ENCODE measurements at regions not wholly inside any gene's neighbourhood (a gene's known extent, or its start where the extent isn't known, plus 50 kb on each side); places are given as distances from the start of the nearest gene placed in this dataset.

- WGBS (ENCODE audit: insufficient coverage), result 100% methylated on average over 2 of the region's 3 CpGs
- H3K27me3 ChIP-seq (ENCODE audit: control insufficient read depth, insufficient read depth, low read length), result no peaks in the 10 kb centered on the region
- DNase-seq (ENCODE audit: low read depth in 4 of 6, low spot score in 6 of 6), result no peak
- H3K4me3 ChIP-seq (ENCODE audit: low read depth, low read length), result no peak overlapping the region
- H3K36me3 ChIP-seq (ENCODE audit: control insufficient read depth, insufficient read depth, low read length), result no peaks in the 10 kb centered on the region
- H3K4me1 ChIP-seq (ENCODE audit: control insufficient read depth, insufficient read depth, low read length), result no peaks in the 10 kb centered on the region
- H3K9me3 ChIP-seq (ENCODE audit: control insufficient read depth, insufficient read depth, low read length), result no peaks in the 10 kb centered on the region
- H3K27ac ChIP-seq (ENCODE audit: low read depth, low read length), result no peak overlapping the region
These were observed 122.5 kb downstream of the CCER1 start for GRCh38 chr12:90832427-90832826.

- no peaks in the 10 kb centered on the region for H3K4me1 ChIP-seq (ENCODE audit: control insufficient read depth, insufficient read depth, low read length)
- no CpG with 5 or more reads among the region's 1 CpG for WGBS (ENCODE audit: insufficient coverage)
- H3K27ac ChIP-seq (ENCODE audit: low read depth, low read length), result no peak overlapping the region
- H3K36me3 ChIP-seq (ENCODE audit: control insufficient read depth, insufficient read depth, low read length), result no peaks in the 10 kb centered on the region
- H3K27me3 ChIP-seq (ENCODE audit: control insufficient read depth, insufficient read depth, low read length), result no peaks in the 10 kb centered on the region
- H3K4me3 ChIP-seq (ENCODE audit: low read depth, low read length), result no peak overlapping the region
- DNase-seq (ENCODE audit: low read depth in 4 of 6, low spot score in 6 of 6), result no peak
- H3K9me3 ChIP-seq (ENCODE audit: control insufficient read depth, insufficient read depth, low read length), result no peaks in the 10 kb centered on the region
These were observed 123.3 kb downstream of the CCER1 start for GRCh38 chr12:90831712-90832111.

- Histone ChIP-seq H3K36me3 (ENCODE audit: control insufficient read depth, insufficient read depth, low read length) (no peaks in the 10 kb centered on the region), H3K4me3 (ENCODE audit: low read depth, low read length) (no peak overlapping the region), H3K27ac (ENCODE audit: low read depth, low read length) (no peak overlapping the region), H3K9me3 (ENCODE audit: control insufficient read depth, insufficient read depth, low read length) (no peaks in the 10 kb centered on the region), H3K4me1 (ENCODE audit: control insufficient read depth, insufficient read depth, low read length) (no peaks in the 10 kb centered on the region), H3K27me3 (ENCODE audit: control insufficient read depth, insufficient read depth, low read length) (no peaks in the 10 kb centered on the region)
- DNase-seq (ENCODE audit: low read depth in 4 of 6, low spot score in 6 of 6), result no peak
- no CpG with 5 or more reads among the region's 1 CpG for WGBS (ENCODE audit: insufficient coverage)
These were observed 125.9 kb downstream of the CCER1 start for GRCh38 chr12:90829044-90829443.

GRCh38 chr12:90828621-90829020 is 126.4 kb downstream of the CCER1 start:
- Histone ChIP-seq H3K4me1 (ENCODE audit: control insufficient read depth, insufficient read depth, low read length) (no peaks in the 10 kb centered on the region), H3K27ac (ENCODE audit: low read depth, low read length) (no peak overlapping the region), H3K27me3 (ENCODE audit: control insufficient read depth, insufficient read depth, low read length) (no peaks in the 10 kb centered on the region), H3K9me3 (ENCODE audit: control insufficient read depth, insufficient read depth, low read length) (no peaks in the 10 kb centered on the region), H3K4me3 (ENCODE audit: low read depth, low read length) (no peak overlapping the region), H3K36me3 (ENCODE audit: control insufficient read depth, insufficient read depth, low read length) (no peaks in the 10 kb centered on the region)
- DNase-seq (ENCODE audit: low read depth in 4 of 6, low spot score in 6 of 6), result no peak
- no CpG with 5 or more reads among the region's 2 CpGs for WGBS (ENCODE audit: insufficient coverage)

GRCh38 chr12:90827567-90827966 is 127.4 kb downstream of the CCER1 start:
- no peak for DNase-seq (ENCODE audit: low read depth in 4 of 6, low spot score in 6 of 6)
- Histone ChIP-seq H3K4me1 (ENCODE audit: control insufficient read depth, insufficient read depth, low read length) (no peaks in the 10 kb centered on the region), H3K4me3 (ENCODE audit: low read depth, low read length) (no peak overlapping the region), H3K27me3 (ENCODE audit: control insufficient read depth, insufficient read depth, low read length) (no peaks in the 10 kb centered on the region), H3K27ac (ENCODE audit: low read depth, low read length) (no peak overlapping the region), H3K36me3 (ENCODE audit: control insufficient read depth, insufficient read depth, low read length) (no peaks in the 10 kb centered on the region), H3K9me3 (ENCODE audit: control insufficient read depth, insufficient read depth, low read length) (no peaks in the 10 kb centered on the region)

- H3K27ac ChIP-seq (ENCODE audit: low read depth, low read length), result no peak overlapping the region
- H3K36me3 ChIP-seq (ENCODE audit: control insufficient read depth, insufficient read depth, low read length), result no peaks in the 10 kb centered on the region
- DNase-seq (ENCODE audit: low read depth in 4 of 6, low spot score in 6 of 6), result peak in 3 of 6 donors; percentile 6 to 70 (median 17)
- H3K4me3 ChIP-seq (ENCODE audit: low read depth, low read length), result no peak overlapping the region
- H3K27me3 ChIP-seq (ENCODE audit: control insufficient read depth, insufficient read depth, low read length), result no peaks in the 10 kb centered on the region
- WGBS (ENCODE audit: insufficient coverage), result 50% methylated on average over 1 of the region's 3 CpGs
- H3K9me3 ChIP-seq (ENCODE audit: control insufficient read depth, insufficient read depth, low read length), result no peaks in the 10 kb centered on the region
- H3K4me1 ChIP-seq (ENCODE audit: control insufficient read depth, insufficient read depth, low read length), result no peaks in the 10 kb centered on the region
These were observed 128.9 kb downstream of the CCER1 start for GRCh38 chr12:90826036-90826435.

GRCh38 chr12:90823859-90824258 is 131.1 kb downstream of the CCER1 start:
- H3K36me3 ChIP-seq (ENCODE audit: control insufficient read depth, insufficient read depth, low read length), result no peaks in the 10 kb centered on the region
- no peak overlapping the region for H3K4me3 ChIP-seq (ENCODE audit: low read depth, low read length)
- no peaks in the 10 kb centered on the region for H3K4me1 ChIP-seq (ENCODE audit: control insufficient read depth, insufficient read depth, low read length)
- WGBS (ENCODE audit: insufficient coverage), result 98% methylated on average over 28 of the region's 32 CpGs
- no peak overlapping the region for H3K27ac ChIP-seq (ENCODE audit: low read depth, low read length)
- H3K9me3 ChIP-seq (ENCODE audit: control insufficient read depth, insufficient read depth, low read length), result no peaks in the 10 kb centered on the region
- DNase-seq (ENCODE audit: low read depth in 4 of 6, low spot score in 6 of 6), result no peak
- H3K27me3 ChIP-seq (ENCODE audit: control insufficient read depth, insufficient read depth, low read length), result no peaks in the 10 kb centered on the region

- Histone ChIP-seq H3K27me3 (ENCODE audit: control insufficient read depth, insufficient read depth, low read length) (no peaks in the 10 kb centered on the region), H3K4me3 (ENCODE audit: low read depth, low read length) (no peak overlapping the region), H3K4me1 (ENCODE audit: control insufficient read depth, insufficient read depth, low read length) (no peaks in the 10 kb centered on the region), H3K27ac (ENCODE audit: low read depth, low read length) (no peak overlapping the region), H3K36me3 (ENCODE audit: control insufficient read depth, insufficient read depth, low read length) (no peaks in the 10 kb centered on the region), H3K9me3 (ENCODE audit: control insufficient read depth, insufficient read depth, low read length) (no peaks in the 10 kb centered on the region)
- DNase-seq (ENCODE audit: low read depth in 4 of 6, low spot score in 6 of 6), result peak in 1 of 6 donors; percentile 12
These were observed 135.3 kb downstream of the CCER1 start for GRCh38 chr12:90819709-90820108.

GRCh38 chr12:90816353-90817089 is 138.5 kb downstream of the CCER1 start:
- WGBS (ENCODE audit: insufficient coverage), result no CpG with 5 or more reads among the region's 3 CpGs
- Histone ChIP-seq H3K9me3 (ENCODE audit: control insufficient read depth, insufficient read depth, low read length) (no peaks in the 10 kb centered on the region), H3K27me3 (ENCODE audit: control insufficient read depth, insufficient read depth, low read length) (no peaks in the 10 kb centered on the region), H3K27ac (ENCODE audit: low read depth, low read length) (no peak overlapping the region), H3K36me3 (ENCODE audit: control insufficient read depth, insufficient read depth, low read length) (no peaks in the 10 kb centered on the region), H3K4me1 (ENCODE audit: control insufficient read depth, insufficient read depth, low read length) (no peaks in the 10 kb centered on the region), H3K4me3 (ENCODE audit: low read depth, low read length) (no peak overlapping the region)
- DNase-seq (ENCODE audit: low read depth in 4 of 6, low spot score in 6 of 6), result no peak

- H3K4me3 ChIP-seq (ENCODE audit: low read depth, low read length), result no peak overlapping the region
- 100% methylated on average over 1 of the region's 1 CpG for whole genome bisulfite sequencing (ENCODE audit: insufficient coverage)
- H3K27me3 ChIP-seq (ENCODE audit: control insufficient read depth, insufficient read depth, low read length), result no peaks in the 10 kb centered on the region
- no peak overlapping the region for H3K27ac ChIP-seq (ENCODE audit: low read depth, low read length)
- no peaks in the 10 kb centered on the region for H3K9me3 ChIP-seq (ENCODE audit: control insufficient read depth, insufficient read depth, low read length)
- DNase-seq (ENCODE audit: low read depth in 4 of 6, low spot score in 6 of 6), result no peak
- H3K4me1 ChIP-seq (ENCODE audit: control insufficient read depth, insufficient read depth, low read length), result no peaks in the 10 kb centered on the region
- H3K36me3 ChIP-seq (ENCODE audit: control insufficient read depth, insufficient read depth, low read length), result no peaks in the 10 kb centered on the region
These were observed 145.0 kb downstream of the CCER1 start for GRCh38 chr12:90809940-90810339.

All from spinal cord (tissue), 9 donors.